Dedifferentiated amniotic fluid mesenchymal stem cell (primary cell): ENCODE measurements at regions not wholly inside any gene's neighbourhood (a gene's known extent, or its start where the extent isn't known, plus 50 kb on each side); places are given as distances from the start of the nearest gene placed in this dataset.
"Not testable (repeated sequence)": the region's sequence is repeated elsewhere in the genome, so short reads cannot be mapped to it uniquely, and the experiment has no call there.

Experiments used
- DNase-seq: peaks from one replicate; pipeline ENCODE4 v3.0.0-alpha.2; 2016; ENCODE audit errors: extremely low spot score

- not testable (repeated sequence) for DNase-seq
Observed at GRCh38 chr6:67879105-67879904, 755.8 kb upstream of the ADGRB3 start.

DNA sequence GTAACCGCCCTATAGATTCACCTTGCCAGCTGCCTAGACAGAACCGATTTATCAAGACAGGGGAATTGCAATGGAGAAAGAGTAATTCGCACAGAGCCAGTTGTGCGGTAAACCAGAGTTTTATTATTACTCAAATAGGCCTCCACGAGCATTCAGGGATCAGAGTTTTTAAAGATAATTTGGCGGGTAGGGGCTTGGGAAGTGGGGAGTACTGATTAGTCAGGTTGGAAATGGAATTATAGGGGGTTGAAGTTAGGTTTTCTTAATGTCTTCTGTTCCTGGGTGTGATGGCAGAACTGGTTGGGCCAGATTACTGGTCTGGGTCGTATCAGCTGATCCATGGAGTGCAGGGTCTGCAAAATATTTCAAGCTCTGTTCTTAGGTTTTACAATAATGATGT lies 756.9 kb upstream of the ADGRB3 start:
- not testable (repeated sequence) for DNase-seq

DNA sequence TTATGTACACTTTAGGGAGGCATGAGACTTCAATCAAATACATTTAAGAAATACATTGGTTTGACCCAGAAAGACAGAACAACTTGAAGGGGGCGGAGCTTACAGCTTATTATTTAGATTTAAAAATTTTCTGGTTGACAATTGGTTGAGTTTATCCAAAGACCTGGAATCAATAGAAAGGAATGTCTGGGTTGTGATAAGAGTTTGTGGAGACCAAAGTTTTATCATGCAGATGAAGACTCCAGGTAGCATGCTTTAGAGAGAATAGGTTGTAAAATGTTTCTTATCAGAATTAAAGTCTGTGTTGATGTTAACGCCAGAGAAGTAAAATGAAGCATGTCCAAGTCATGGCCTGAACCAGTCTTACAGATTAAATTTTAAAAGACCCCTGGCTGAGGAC lies 757.8 kb upstream of the ADGRB3 start:
- no peak for DNase-seq

DNA sequence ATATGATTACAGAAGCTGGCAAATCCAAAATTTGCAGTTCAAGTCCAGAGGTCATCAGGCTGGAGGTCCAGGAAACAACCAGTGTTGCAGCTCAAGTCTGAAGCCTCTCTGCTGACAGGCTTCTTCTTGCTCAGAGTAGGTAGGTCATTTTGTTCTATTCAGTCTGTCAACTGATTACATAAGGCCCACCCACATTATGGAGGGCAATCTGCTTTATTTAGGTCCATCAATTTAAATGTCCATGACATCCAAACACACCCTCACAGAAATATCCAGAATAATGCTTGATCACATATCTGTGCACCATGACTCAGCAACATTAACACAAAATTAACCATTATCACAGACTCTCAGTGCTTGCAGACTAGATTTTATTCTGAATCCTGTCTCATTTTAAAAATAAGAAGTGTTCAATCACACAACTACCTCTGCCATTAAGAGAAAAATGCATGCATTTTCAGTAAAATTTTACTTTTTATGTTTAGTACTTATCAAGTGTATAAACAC lies 759.2 kb upstream of the ADGRB3 start:
- no peak for DNase-seq

- DNase-seq = no peak
Observed at GRCh38 chr6:67870321-67870720, 764.8 kb upstream of the ADGRB3 start.

DNA sequence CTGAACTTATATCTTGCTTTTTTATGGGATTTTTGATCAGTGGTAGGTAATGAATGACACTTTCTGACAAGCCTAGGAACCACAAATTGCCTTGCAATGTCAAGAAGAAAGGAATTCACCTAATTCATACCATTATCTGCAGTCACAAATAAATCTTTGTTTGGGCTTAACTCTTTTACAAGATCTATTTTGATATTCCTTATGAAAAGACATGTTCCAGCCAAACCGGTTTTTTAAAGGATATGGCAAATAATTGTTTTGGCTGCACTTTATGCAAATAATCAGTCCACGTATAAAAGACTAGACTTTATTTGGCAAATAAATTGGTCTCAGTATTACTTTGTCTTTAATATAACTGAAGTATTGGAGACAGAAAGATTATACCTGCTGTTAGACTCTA lies 771.7 kb upstream of the ADGRB3 start:
- DNase-seq = no peak

- DNase-seq = no peak
Observed at GRCh38 chr6:67854098-67854497, 781.0 kb upstream of the ADGRB3 start.

DNA sequence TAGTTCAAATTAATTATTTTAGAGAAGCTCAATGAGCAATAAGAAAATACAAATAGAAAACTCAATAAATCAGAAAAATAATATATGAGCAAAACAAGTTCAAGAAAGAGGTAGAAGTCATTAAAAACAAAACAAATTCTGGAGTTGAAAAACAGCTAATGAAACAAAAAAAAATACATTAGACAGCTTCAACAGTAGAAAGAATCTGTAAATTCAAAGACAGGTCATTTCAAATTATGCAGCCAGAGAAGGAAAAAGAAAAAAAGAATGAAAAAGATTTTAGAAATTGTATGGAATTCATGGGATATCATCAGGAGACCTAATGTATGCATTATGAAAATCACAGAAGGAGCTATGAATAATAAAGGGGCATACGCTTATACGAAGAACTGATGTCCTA lies 795.3 kb upstream of the ADGRB3 start:
- no peak for DNase-seq

DNA sequence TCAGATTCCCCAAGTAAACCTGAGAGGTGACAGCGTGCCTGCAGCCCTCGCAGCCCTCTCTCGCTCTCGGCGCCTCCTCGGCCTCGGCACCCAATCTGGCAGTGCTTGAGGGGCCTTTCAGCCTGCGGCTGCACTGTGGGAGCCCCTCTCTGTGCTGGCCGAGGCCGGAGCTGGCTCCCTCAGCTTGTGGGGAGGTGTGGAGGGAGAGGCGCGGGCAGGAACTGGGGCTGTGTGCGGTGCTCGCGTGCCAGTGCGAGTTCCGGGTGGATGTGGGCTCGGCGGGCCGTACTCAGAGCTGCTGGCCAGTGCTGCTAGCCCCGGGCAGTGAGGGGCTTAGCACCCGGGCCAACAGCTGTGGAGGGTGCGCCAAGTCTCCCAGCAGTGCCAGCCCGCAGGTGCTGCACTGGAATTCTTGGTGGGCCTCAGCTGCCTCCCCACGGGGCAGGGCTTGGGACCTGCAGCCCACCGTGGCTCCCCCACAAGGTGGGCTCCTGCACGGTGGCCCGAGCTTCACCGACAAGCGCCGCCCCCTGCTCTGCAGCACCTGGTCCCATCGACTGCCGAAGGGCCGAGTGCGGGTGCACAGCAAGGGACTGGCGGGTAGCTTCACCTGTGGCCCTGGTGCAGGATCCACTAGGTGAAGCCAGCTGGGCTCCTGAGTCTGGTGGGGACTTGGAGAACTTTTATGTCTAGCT lies 809.7 kb upstream of the ADGRB3 start:
- no peak for DNase-seq

GRCh38 chr6:67818322-67818721 lies 816.8 kb upstream of the ADGRB3 start:
- no peak for DNase-seq

DNA sequence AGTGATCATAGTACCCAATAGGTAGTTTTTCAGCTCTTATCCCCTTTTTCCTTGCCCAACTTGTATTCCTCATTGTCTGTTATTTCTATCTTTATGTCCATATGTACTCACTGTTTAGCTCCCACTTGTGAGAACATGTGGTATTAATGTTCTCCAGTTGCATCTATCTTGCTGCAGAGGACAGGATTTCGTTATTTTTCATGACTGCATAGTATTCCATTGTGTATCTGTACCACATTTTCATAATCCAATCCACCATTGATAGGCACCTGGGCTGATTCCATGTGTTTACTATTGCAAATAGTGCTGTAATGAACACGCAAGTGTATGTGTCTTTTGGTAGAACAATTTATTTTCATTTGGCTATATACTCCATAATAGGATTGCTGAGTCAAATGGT lies 819.5 kb upstream of the ADGRB3 start:
- no peak for DNase-seq

- no peak for DNase-seq
Observed at GRCh38 chr6:67814262-67814661, 820.8 kb upstream of the ADGRB3 start.

DNA sequence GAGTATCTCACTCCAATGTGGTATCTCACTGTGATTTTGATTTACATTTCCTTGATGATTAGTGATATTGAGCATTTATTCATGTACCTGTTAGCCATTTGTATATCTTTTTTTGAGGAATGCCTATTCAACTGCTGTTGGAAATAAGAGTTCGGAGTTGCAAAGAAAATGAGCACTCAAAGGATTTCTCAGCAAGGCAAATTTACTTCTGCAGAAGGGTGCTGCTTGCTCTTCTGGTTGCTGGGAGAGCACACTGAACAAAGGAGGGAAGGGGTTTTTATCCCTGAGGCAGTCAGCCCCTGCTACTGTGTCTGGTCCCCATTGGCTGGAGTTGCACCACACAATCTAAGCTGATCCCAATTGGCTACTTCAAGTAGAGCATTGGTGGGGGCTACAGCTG lies 822.4 kb upstream of the ADGRB3 start:
- no peak for DNase-seq

DNA sequence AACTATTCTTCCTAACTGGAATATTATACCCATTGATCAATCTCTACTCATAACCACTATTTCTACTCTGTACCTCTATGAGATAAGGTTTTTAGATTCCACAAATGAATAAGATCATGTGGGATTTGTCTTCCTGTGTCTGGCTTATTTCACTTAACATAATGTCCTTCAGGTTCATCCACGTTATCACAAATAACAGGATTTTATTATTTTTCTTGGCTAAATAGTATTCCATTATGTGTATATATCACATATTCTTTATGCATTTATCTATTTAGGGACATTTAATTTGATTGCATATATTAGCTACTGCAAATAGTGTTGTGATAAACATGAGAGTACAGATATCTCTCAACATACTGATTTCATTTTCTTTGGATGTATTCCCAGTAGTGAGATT lies 823.0 kb upstream of the ADGRB3 start:
- DNase-seq = no peak

GRCh38 chr6:67811239-67812037 lies 823.6 kb upstream of the ADGRB3 start:
- no peak for DNase-seq

DNA sequence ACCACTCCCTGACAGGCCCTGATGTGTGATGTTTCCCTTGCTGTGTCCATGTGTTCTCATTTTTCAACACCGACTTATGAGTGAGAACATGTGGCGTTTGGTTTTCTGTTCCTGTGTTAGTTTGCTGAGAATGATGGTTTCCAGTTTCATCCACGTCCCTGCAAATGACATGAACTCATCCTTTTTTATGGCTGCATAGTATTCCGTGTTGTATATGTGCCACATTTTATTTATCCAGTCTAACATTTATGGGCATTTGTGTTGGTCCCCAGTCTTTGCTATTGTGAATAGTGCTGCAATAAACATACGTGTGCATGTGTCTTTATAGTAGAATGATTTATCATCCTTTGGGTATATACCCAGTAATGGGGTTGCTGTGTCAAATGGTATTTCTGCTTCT lies 830.3 kb upstream of the ADGRB3 start:
- not testable (repeated sequence) for DNase-seq

- DNase-seq = no peak
Observed at GRCh38 chr6:67802771-67803170, 832.3 kb upstream of the ADGRB3 start.

- no peak for DNase-seq
Observed at GRCh38 chr6:67792996-67793395, 842.1 kb upstream of the ADGRB3 start.

DNA sequence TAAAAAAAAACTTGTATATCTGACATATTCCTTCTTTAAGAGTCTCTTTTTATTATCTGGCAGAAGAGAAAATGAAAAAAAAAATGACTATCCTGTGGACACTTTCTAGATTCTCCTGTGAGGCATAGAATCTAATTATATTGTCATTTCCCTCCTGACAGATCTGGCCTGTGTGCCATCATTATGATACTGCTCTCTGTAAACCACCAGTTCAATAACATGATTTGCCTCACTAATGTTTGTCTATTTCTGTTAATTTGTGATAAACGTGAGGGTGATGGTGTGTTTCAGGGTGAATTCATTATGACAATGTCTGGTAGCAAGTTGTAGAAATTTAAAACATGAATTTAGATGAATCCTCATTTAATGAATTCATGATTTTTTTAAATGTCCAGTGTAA lies 844.5 kb upstream of the ADGRB3 start:
- no peak for DNase-seq

- DNase-seq = not testable (repeated sequence)
Observed at GRCh38 chr6:67787119-67787518, 848.0 kb upstream of the ADGRB3 start.

DNA sequence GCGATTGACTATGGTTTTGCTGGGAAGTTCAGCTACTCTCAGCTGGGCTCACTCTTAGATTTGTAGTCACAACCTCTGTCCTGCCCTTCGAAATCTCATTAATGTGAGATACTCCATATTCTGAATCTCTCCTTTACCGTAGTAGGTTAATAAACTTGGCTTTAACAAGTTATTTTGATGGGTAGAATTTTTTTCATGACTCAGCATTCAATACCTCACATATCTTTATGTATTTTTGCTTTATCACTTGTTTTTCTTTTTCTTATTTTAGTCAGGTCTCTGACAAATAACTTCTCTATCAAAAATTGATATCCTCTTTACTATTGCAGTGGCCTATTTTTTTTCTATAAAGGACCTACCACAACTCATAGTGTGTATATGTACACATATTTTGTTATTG lies 855.2 kb upstream of the ADGRB3 start:
- no peak for DNase-seq

DNA sequence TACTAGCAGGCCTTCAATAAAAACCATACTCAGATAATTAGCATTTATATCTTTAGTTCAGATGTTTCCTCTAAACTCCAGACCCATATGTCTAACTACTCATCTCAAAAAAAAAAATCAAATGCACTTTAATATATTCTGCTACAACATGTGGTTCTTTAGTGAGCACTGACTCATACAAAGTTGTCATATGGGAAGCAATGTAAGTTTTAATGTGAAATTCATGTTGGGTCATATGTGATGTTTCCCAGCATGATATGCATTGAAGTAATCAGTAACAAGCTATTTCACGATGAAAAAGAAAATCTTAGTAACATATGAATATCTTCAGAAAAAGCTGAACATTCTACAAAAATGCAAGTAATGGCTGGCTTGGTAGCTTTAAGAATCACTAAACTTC lies 859.7 kb upstream of the ADGRB3 start:
- no peak for DNase-seq
